ENCODE measurements at regions not wholly inside any gene's neighbourhood (a gene's known extent, or its start where the extent isn't known, plus 50 kb on each side); places are given as distances from the start of the nearest gene placed in this dataset.
"Not testable (repeated sequence)": the region's sequence is repeated elsewhere in the genome, so short reads cannot be mapped to it uniquely, and the experiment has no call there.

DNA sequence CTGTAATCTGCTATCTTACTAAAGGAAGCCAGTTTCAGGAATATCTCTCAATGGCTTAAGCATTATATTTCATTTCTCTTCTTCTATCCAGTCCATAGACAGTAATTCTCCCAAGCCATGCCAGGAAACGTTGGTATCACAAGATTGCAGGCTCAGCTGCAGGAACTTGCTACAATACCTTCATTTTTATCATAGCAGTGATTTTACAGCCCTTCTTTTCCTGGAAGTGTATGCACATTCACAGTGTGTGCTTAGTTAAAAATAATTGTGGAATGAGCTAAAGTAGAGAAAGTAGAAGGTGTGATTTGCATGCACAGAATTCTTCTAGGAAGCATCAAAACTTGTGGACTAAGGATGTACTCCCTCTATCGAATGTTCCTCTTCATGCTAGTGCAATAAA is 647.2 kb upstream of the PTBP2 start:
- DNase-seq (ENCODE audit: low spot score) = no peak

DNA sequence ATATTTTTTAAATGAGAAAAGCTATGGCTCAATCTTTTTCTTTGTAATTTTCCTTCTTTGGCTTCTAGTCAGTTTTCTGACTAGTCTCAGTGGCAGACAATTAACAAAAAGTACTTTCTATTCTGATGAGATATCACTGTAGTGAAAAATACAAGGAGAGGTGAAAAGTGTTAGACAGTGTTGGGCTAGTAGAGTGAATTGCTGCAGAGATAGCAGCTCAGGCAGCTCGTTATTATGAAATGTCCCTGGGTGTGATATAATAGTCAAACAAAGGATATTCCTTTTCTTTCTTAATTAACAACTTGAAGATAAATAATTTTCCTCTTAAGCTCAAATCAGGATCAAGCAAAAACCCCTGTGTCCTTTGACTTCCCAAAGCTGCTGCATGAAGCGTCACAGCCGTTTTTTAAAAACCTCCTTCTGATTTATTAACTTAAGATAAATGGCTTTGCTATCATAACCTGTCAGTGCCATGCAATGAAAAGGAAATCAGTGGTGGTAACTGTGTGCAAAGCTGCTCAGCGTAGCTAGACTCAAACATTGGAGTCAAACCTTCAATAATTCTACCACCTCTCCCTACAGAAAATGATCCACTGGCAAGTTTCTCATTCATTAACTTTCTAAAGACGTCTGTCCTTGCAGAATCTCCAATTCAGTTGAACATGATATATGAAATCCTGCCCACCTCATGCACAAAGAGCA is 646.6 kb upstream of the PTBP2 start:
- no peak for DNase-seq (ENCODE audit: low spot score)

DNA sequence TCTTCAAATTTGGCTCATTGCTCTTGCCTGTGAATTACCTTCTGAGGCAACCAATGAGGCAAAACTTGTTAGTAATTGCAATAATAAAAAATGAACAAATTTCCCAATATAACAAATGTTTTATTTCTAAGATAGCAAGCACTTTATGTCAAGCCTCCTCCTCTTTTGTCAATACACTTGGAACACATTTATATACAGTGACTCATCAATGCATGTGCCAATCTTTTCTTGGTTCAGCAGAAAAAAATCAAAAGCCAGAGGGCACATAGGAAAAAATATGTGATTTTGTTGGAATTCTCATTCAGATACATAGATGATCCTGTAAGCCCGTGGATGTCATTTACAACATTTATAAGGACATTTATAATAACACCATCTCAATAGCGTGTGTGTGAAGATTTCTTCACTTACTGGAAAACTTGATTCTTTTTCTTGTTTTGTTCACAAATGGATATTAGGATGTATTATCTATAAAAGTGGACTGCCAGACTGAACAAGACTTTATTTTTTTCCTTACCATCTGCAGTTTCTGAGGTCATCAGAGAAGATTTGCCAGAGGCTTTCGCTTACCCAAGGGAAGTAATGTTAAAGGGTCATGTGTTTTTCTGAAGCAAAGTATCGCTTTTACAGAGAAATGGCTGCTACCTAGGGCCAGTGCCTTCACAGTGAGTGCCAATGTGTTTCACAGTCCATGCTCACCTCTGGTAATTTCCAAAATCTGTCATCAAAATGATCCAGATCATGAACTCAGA is 645.7 kb upstream of the PTBP2 start:
- DNase-seq (ENCODE audit: low spot score) = no peak

DNA sequence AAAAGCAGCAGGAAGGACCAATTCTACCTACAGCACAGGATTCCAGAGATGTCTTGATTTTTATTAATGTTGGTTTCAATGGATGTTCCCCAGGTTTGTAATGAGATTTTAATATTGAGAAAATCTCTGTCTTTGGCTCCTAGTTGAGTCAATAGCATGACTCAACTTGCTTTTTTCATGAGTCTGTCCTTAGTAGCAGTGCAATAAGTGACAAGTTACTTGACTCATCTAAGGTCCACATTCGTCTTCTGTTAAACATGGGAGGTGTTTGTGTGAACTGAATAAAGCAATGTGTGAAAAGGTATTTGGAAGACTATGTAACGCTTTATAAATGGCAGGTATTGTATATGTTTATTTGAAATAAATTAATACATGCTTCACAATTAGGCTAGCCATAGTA is 645.0 kb upstream of the PTBP2 start:
- peak; percentile 20 for DNase-seq (ENCODE audit: low spot score)

DNA sequence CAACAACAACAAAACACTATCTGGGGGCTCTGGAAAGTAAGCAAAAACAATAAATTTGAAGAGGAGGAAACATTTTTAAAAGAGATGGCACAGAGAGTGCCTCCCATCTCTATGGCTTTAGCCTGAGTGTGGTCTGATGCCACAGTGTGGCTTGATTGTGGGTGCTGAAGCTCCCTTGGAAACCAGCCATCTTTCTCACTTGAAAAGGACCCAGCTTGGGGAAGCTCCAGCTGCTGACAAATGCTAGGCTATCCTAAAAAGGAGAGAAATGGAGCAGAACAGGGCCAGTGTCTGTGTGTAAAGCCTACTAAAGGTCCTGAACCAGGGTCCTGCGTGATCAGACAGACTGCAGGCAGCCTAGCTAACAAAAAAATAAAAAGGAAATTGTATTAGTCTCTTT is 642.0 kb upstream of the PTBP2 start:
- DNase-seq (ENCODE audit: low spot score) = no peak

DNA sequence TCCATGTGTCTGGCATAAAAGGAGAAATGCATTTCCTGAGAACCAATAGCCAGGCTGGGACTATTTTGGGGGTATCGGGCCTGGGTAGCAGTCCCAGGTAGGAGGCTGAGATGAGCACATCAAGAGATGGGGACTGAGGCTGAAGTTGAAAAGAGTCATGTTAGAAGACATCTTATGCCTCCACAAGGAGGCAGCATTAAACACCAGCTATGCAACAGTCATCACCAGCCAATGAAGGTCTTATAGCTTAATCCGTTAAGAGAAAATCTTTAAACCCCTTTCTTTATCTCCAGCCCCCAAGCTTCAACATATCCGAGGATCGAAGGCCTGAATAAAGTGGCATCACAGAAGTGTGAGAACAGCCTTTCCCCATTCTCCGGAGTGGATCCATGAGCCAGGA is 640.7 kb upstream of the PTBP2 start:
- DNase-seq (ENCODE audit: low spot score) = no peak

DNA sequence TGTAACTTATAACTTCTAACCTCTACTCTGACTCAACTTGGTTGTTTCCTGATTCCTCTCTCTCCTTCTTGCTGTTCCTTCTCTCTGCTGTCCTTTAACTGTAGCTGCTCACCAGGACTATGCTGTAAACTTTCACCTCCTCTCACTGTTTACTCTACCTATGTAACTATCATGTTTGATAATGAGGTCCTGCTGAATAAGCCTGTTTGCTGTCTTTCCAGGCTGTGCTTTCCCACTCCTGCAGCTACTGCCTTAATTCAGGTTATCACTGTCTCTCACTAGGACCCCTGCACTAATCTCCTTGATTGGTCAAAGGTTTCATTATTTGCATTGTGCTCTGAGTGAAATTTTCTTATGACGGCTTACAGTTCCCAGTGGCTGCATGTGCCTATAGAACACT is 633.9 kb upstream of the PTBP2 start:
- DNase-seq (ENCODE audit: low spot score) = no peak

DNA sequence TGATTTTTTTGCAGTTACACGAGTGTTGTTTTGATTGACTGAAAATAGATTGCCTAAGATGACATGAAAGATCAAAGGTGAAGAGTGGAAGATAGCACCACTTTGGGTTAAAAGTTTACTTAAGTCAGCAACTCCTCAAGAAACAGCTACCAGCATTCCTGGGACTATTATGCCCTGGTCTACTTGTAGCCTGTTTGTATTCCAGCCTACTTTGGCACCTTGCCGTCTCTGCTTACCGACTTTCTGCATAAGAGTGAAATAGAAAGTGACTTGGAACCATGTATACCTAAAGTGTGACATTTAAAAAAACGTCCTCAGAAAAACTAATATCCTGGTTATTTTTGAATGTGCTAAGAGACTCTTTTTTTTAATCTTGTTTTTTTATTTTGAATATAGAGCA is 631.5 kb upstream of the PTBP2 start:
- no peak for DNase-seq (ENCODE audit: low spot score)

DNA sequence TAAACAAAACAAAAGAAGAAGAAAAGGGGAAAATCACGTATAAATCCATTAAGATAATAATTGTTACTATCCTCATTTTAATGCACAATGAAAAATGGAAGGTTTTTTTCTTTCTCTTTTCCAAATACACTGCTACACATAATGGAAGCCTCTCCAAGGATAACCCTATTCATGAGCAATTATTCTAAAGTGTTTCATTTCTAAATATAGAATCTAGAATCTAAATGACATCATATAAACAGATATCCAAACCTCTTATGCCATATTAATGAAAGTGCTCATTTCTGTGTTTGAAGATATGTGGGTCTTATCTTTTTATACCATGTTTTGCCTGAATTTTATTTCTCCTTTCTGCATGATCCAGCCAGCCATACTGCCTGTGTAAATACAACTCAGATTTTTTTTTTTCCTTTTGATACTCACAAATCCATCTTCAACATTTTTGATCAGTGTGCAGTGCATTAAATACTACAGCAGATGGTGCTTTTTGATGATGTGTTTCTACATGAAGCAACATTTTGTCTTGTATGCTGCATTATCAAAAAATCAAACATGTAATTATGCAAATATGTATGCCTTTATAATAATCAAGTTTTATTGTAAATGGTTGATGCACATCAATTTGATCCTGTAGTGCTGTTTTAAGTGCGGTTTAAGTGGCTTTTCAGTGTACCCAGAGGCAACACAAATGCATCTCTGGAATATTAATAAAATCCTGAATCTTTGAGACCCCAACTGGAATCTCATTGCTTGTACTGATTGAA is 625.6 kb upstream of the PTBP2 start:
- no peak for DNase-seq (ENCODE audit: low spot score)

DNA sequence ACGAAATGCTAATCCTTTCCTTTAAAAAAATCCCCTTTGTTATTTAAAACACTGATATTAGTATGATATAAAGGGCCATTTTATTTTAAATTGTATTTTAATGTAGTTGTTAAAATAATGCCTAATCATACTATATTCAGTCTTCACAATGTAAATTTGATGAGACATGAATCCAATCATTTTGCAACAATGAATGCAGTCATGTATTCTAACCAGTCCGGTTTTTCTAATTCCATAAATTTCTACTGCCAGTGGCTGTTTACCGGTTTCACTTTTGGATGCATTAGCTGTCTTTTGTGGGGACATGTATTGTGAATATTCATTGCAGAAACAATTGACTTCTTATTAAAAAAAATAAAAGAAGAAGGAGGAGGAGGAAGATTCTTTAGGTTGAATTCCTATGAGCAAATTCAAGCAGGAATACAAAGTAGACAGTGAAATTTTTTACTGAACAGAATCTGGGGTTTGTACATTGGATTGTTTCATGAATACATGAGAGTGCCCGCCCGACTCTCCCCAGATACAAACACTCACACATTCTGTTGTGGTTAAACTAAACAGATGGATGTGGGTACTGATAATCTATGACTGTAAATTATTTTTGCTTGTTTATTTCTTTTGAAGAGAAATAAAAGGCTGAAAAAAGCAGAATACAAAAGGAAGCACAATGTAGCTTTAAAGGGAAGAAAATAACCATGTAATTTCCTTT is 624.8 kb upstream of the PTBP2 start:
- no peak for DNase-seq (ENCODE audit: low spot score)

DNA sequence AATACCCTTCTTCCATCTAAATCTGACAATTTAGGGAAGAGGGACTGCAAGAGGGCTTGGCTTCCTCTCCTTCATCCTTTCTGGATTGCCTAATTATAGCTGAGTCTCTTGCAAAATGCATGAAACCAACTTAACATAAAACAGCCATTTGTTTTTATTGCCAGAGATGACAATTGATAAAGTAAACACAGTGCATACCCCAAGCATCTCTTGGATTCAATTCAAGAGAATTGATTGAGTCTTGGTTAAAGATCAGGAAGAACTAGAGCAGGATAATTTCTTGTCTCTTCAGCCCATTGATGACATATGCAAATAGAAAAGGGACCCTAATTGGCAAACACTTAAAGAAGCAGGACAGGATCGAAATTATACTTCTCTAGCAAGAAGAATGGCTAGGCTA is 617.1 kb upstream of the PTBP2 start:
- DNase-seq (ENCODE audit: low spot score) = no peak

DNA sequence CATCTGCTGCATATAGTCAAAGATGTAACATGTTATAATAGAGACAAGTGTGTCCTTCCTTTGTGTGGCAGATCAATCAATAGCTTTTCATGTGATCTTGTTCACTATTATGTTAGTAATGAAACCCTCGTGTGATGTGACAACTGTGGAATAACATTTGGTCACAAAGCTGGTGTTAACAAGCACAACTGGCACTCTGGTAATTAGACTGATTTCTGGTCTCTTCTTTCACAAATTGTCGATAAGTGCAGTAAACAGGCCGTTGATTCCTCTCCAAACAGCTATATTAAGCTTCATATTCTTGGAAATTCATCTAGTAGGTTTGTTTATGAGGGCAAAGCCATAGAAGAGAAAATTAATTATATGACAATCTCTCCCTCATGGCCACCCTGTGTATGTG is 616.7 kb upstream of the PTBP2 start:
- DNase-seq (ENCODE audit: low spot score) = no peak

DNA sequence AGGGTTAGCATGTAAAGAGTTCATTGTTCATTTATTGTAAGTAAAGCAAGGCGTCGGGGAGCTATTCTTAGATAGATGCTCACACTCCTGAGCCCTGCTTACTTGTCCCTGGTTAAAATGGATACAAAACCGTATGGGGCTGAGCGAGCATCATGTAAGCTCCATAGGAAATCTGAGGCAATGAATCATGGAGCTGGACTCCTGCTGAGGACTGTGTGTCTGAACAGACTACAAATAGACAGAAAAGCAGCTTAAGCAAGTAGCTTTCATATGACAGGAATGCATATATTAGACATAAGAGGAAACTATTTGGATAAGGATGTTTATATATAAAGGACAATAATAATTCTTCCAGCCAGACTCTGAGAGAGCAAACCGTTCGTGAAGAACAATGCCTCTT is 604.9 kb upstream of the PTBP2 start:
- DNase-seq (ENCODE audit: low spot score) = no peak

DNA sequence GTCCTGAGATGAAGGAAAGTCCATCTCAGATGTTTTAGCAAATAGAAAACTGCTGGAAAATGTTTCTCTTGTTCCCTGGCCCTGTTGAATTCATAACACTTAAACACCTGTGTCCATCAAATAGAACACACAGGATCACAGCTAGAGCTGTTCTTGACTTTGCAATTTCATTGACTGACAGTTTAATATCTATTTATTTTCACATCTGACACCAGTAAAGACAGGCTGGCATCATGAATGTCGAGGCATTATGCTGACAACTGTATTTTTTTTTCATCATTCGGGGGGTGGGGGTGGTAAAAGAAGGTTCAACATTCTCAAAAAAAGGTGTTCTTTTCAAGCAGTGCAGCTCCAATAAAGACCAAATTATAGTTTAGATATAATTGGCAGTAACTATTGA is 591.2 kb upstream of the PTBP2 start:
- no peak for DNase-seq (ENCODE audit: low spot score)

DNA sequence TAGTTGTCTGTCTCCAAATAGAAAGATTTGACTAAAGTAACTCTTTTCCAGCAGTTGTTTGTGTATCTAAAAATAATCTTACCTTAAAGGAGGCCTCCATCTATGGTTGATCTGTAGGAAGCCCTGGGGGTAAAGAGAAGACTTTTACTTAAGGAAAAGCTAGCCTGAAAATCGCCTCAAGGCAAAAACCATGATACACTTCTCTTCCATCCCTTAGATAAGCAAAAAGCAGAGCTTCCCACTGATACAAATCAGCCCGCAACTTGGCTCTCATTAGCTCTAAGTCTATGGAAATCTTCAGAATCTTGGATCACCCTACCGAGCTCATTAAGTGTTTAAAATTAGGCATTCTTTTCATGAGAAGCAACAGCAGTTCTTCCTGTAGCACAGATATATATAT is 576.9 kb upstream of the PTBP2 start:
- DNase-seq (ENCODE audit: low spot score) = no peak

DNA sequence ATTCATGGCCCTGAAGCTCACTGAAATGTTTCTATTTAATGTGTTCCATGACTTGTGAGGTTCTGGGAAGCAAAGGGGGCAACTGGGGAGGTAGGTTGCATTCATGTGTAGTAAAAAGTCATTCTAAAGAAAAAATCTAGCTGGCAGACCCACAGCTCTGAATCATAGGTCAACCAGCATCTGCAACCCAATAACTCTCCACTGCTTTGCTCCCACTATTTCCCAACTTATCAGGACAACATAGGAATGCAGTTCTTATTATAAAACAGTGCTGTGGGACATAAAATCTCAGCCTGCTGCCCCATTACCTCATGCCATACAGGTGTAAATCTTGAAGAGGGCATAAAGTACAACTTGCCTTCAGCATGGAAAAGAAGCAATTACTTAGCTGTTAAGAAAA is 576.1 kb upstream of the PTBP2 start:
- DNase-seq (ENCODE audit: low spot score) = no peak

DNA sequence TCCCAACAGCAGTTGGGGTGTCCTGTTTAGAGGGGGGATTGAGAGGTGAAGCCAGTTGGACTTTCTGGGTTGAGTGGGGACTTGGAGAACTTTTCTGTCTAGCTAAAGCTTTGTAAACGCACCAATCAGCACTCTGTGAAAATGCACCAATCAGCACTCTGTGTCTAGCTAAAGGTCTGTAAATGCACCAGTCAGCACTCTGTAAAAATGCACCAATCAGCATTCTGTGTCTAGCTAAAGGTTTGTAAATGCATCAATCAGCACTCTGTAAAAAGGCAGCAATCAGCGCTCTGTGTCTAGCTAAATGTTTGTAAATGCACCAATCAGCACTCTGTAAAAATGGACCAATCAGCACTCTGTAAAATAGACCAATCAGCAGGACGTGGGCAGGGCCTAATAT is 568.6 kb upstream of the PTBP2 start:
- DNase-seq (ENCODE audit: low spot score) = not testable (repeated sequence)

DNA sequence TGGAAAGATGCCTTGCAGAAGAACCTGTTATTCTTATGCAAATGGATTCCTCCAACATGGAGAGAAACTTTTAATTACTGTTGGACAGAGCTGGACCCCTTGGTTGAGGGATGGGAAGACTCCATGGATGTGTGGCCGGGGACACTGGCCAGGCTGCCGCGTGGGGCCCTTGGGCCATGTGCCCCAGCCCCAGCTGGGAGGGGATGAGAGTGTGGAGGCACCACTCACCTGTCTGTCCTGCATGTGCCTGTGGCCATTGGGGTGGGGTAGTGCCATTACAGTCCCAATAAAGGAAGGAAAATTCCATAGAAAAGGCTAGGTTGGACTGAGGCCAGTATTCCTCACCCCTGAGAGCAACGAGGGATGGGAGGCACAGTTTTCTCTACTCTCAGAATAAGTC is 564.5 kb upstream of the PTBP2 start:
- no peak for DNase-seq (ENCODE audit: low spot score)

DNA sequence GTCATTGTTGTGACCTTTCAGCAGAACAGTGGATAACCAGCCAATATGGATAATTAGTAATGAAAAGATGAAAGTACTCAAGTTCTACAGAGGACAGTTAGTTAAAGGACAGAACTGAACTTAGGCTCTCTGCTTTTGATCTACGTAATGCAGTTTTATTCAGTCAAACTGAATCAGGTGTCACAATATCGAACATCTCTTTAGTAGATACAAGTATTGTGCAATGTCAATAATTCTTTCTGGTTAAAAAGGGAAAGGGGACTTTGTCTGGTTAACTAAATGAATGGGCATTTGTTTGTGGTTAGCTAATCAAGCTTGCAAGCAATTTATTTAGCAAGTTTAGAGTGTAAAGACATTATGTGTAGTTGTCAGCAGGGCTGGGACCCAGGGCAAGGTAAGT is 562.2 kb upstream of the PTBP2 start:
- DNase-seq (ENCODE audit: low spot score) = no peak

DNA sequence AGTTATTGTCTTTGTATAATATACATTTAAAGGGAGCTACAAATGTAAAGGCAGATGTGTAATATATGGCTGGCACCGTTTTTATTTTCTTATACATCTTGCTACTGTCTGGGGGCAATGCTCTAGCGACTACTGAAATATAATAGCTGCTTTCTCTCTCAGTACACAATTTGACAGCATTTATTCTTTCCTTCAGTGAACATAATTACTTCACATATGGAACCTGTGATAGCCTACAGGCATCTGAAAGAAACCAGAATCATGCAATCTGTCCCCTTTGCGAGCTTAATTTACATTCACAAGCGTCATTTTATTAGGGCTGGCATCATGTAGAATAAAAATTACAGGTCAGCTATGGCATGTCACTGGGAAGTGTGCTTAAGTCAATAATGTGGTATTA is 557.5 kb upstream of the PTBP2 start:
- no peak for DNase-seq (ENCODE audit: low spot score)

DNA sequence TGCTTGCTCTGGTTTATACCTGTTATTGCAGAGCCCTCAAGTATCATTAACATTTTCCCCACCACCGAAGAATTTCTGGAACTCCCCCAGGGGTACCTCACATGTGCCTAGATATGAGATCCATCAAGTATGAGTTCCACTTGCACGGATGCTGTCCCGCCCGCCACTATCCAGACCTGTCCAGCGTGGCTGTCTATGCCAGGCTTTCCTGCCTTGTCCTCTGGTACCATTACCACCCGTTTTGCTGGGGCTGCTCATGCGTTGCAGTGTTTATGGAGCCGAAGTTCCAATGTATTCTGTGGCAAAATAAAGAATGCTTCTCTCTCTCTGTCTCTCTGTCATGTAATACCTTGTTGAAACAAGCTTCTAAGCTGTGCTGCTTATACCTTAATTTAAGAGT is 543.5 kb upstream of the PTBP2 start:
- no peak for DNase-seq (ENCODE audit: low spot score)

DNA sequence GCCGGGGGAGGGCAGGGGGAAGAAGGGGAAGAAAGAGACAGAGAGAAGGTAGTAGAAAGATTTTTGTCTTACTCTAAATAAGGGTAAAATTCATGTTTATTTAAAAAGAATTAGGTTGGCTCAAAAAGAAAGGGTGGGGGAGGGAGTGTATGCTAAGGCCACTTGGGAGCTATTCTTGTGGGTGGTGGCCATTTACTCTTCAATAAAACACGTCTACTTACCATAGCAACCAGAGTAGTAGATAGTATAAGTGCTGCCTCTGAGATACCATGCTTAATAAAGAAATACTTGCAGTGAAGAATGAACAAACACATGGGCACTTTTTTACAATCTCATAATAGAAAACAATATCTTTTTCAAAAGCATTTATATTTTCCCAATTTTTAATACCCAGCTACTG is 538.1 kb upstream of the PTBP2 start:
- DNase-seq (ENCODE audit: low spot score) = no peak

DNA sequence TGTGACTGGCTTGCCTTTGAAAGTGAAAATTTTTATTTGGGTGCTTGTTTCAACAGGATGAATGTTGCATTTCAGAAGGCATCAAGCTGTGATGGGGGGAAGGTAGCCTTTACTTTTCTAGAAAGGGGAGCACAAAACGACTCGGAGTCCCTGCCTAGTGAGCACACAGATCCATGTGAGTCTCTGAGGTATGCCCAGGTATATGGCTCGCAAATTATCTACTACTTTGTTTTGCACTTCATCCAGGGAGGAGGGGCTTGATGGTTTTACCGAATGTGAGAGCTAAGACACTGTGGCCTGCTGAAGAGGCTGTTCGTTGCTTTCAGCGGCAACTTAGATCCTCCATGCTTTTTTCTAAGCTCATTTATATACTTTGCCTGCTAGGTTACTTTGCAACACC is 537.7 kb upstream of the PTBP2 start:
- DNase-seq (ENCODE audit: low spot score) = no peak

Data from kidney tubule cell (primary cell).